22Rv1 (cell line): ENCODE measurements at regions not wholly inside any gene's neighbourhood (a gene's known extent, or its start where the extent isn't known, plus 50 kb on each side); places are given as distances from the start of the nearest gene placed in this dataset.

Experiments
- CTCF ChIP-seq: fragments of 450-650 bp; IDR thresholded peaks from 2 replicates; pipeline ENCODE4 v1.5.1; 2017; ENCODE audit warnings: mild to moderate bottlenecking
- ZFX ChIP-seq: fragments of 450-650 bp; IDR thresholded peaks from 2 replicates; pipeline ENCODE4 v1.6.1; 2017; ENCODE audit warnings: antibody characterized with exemption, borderline replicate concordance

GRCh38 chr17:14593956-14594355, 293.1 kb downstream of the HS3ST3B1 start:
- no peak for TF ChIP-seq CTCF
- TF ChIP-seq ZFX: no peak
